NOMO-1 (cell line): ENCODE measurements at regions not wholly inside any gene's neighbourhood (a gene's known extent, or its start where the extent isn't known, plus 50 kb on each side); places are given as distances from the start of the nearest gene placed in this dataset.

Experiments
- DNase-seq, 2 experiments: peaks; one replicate each; lab custom pipeline; 2025; ENCODE audit not compliant: unreplicated experiment in 2 of 2; lab: John Stamatoyannopoulos, UW

- no peak for DNase-seq
Observed at GRCh38 chr4:151917145-151917734, 156.4 kb upstream of the GATB start.

DNA sequence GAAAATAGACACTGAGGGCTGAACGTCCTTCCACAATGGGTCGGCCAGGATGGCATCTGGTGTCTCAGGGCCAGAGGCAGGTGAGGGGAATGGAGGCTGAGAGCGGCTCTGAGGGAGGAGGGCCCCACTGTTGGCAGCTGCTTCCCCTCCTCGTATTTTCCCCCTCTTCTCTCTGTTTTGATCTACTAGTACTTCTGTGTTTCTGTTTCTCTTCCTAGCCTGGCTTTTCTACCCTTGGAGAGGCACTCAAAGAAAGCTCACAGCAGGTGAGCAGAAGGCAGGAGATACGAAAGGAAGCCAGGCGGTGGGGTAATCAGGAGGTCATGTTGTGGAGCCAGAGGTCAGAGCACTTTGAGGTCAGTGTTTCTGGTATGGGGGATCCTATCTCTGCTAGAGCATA, 151.8 kb upstream of the GATB start:
- no peak for DNase-seq

DNA sequence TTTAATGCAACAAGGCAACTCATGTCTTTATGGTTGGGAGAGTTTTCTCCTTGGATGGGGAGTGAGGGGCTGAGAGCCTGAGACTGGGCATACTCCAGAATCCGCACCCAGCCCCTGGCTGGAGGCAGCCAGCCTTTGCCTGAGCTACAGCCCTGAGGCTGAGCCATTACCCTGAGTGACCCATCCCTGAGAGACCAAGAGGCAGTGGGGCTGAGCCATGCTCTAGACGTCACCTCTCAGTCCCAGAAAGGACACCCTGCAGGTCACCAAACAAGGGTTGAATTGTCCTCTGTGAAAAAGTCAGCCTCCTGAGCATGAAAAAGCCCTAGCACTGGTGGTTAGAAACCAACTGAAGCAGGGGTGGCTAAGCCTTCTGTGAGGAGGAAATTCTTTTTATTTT, 151.2 kb upstream of the GATB start:
- DNase-seq, result no peak

DNA sequence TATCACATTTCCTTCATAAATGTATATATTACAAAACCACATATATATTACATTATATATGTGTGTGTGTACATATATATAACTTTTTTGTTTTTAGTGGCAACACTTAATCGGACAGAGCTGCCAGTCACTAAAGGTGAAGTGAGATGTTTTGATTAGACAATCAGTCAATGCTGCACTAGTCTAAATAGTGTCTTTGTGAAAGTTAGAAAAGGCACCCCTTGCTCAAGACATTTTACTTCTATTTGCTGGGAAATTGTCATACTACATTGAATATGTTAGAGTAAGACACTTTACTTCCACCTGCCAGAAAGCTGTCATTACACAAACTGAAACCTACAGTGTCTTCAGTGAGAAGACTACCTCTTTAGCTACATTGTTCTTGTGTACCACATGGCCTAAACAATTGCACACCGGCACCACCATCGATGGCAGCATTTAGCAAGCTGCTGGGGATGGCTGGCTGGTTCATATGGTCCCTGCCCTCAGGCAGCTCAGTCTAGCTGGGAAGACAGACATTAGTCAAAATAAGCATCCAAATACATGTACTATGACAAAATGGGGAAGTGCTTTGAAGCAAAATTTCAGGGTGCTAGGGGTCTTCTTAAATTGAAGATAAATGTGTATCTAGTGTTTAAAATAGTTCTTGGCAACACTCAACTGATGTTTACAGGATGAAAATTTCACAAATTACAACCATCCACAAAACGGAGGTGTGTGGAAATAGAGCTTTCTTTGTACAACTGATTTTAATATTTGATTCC, 148.1 kb upstream of the GATB start:
- DNase-seq, result no peak

DNA sequence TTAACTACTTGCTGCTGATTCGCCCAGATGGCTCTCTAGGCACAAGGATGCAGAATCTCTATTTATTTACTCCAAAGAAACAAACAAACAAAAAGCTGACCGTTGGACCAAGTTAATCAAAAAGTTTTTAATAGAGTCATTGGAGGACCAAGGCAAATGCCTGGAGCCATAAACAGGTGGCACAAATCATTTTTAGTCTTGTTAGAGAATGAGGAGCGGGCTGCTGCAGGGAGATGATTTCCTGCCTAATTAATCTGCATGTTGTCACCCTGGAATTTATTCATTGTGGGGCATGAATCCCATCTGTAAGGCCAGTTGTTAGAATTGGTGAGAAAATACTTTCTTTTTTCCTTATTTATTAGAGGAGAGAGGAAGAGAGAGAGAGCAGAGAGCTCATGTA, 147.4 kb upstream of the GATB start:
- DNase-seq, result no peak

GRCh38 chr4:151906438-151906837, 145.6 kb upstream of the GATB start:
- no peak for DNase-seq

DNA sequence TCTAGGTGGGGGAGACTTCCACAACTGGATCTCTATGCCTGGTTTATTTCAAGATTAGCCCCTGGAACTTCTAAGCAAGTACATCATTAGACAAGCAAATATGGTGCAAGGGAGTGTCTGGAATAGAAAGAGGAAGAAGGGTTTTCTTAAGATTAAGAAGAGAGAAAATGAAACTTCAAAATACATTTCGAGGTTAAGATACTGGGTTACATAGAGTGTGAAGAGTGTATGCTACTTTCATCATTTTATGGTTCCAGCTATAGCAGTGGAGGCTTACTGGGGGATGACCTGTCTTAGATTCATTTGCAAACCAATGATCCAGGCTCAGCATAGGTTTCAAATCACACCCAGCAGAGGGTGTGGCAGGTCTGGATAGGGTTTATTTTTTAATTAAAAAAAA, 144.4 kb upstream of the GATB start:
- DNase-seq, result peak; percentile 42 to 88

DNA sequence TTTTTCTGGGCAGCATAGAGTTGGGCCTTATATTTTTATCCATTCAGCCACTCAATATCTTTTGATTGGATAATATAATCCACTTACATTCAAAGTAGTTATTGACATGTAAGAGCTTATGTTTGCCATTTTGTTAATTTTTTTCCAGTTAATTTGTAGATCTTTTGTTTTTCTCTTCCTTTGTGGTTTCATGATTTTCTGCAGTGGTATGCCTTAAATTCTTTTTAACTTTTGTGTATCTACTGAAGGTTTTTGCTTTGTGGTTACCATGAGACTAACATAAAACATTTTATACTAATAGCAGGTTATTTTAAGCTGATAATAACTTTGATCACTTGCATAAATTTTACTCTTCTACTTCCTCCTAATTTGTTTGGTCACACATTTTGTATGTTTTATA, 140.8 kb upstream of the GATB start:
- no peak for DNase-seq

- DNase-seq, result no peak
Observed at GRCh38 chr4:151896880-151897279, 136.1 kb upstream of the GATB start.

GRCh38 chr4:151895671-151896070, 134.9 kb upstream of the GATB start:
- DNase-seq, result no peak

- DNase-seq, result no peak
Observed at GRCh38 chr4:151894246-151894645, 133.4 kb upstream of the GATB start.

- no peak for DNase-seq
Observed at GRCh38 chr4:151888367-151888866, 127.6 kb upstream of the GATB start.

DNA sequence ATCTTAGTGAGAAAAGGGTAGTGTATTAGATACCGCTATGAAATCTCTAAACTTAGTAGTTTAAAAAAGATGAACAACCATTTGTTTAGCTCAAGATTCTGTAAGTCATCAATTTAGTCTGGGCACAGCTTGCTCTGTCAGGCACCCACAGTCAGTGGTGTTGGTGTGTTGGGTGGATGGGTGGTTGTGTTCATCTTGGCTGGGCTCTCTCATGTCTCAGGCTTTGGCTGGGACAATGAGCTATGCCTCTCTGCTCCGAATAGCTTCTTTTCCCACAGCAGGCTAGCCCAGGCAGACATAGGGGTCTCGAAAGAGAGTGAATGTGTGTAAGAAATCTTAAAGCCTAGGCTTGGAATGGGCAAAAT, 127.0 kb upstream of the GATB start:
- DNase-seq, result no peak

- peak; percentile 81 to 98 for DNase-seq
Observed at GRCh38 chr4:151887031-151887815, 126.4 kb upstream of the GATB start.

DNA sequence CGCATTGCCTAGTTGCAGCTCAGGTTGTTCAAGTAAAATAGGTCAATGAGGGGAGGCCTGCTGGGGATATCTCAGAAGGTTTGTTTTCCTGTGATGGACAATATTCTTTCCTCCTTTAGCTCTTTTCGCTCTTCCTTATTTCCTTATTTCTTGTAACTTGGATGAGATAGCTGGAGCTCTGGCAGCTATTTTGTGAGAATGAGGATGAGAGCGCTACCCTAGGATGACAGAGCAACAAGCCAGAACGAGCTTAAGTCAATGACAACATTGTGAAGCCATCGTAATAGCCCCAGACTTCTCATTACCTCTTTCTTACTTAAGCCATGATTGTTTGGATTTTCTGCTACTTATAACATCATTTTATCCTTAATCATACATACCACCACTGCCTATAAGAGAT, 124.3 kb upstream of the GATB start:
- DNase-seq, result no peak

GRCh38 chr4:151883747-151884146, 122.9 kb upstream of the GATB start:
- no peak for DNase-seq

- DNase-seq, result no peak
Observed at GRCh38 chr4:151882072-151882803, 121.4 kb upstream of the GATB start.

GRCh38 chr4:151879705-151880445, 119.1 kb upstream of the GATB start:
- DNase-seq, result no peak

DNA sequence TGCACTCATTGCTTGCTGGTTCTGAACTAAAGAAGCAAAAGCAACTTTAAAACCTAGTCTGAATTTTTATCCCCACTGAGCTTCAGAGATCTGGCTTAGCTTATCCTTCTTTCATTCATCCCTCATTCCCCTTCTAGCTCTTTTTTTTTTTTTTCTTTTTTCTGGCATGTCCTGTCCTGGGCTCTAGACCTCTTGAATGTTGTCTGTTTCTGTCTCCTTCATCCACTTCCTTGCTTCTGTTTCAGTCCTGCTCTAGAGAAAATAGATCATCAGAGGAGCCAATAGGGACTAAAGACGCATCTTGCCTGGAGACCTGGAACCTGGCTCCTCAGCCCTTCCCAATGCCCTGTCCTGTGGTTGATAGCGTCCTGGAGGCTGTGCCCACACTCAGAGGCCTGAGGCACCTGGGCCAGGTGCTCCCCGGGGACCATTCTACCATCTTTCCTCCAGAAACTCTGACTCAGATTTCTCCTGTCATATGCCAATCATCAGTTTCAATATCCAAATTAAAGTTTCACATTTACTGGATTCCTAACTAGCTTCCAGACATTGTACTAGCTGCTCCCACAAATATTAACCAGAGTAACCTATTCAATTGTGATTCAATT, 115.7 kb upstream of the GATB start:
- no peak for DNase-seq

- no peak for DNase-seq
Observed at GRCh38 chr4:151874328-151874727, 113.5 kb upstream of the GATB start.
